ENCODE measurements at regions not wholly inside any gene's neighbourhood (a gene's known extent, or its start where the extent isn't known, plus 50 kb on each side); places are given as distances from the start of the nearest gene placed in this dataset.

DNA sequence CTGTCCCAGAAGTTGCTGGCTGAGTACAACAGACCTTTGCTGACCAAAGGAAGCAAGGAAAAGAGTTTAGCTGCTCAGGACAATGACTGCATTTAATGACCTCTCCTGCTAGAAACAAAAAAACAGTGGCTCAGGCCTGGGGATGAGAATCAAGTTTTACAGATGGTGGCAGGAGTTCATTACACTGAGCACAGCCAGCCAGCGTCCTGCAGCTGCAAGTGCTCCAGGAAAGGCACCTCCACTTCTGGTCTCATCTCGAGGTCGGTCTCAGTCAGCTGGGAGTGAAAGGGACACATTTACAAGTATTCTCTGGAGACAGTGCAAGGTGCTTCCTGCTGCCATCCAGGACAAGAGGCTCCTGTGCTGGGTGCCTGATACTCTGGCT lies 362.7 kb downstream of the THBS2 start:
- no peak overlapping the region for H3K27ac ChIP-seq (ENCODE audit: low read depth in 2 of 2, low read length in 2 of 2)
- peaks cover 0 to 6% (median 4%) of the 10 kb centered on the region in 3 donors for H3K4me1 ChIP-seq (ENCODE audit: control insufficient read depth in 2 of 3, insufficient read depth in 2 of 3, low read depth in 1 of 3, low read length in 3 of 3)
- intact Hi-C loops (cut with DNase I), result no loop called here
- no peak for FAIRE-seq
- H3K36me3 ChIP-seq (ENCODE audit: control insufficient read depth in 2 of 3, insufficient read depth in 3 of 3, low read length in 3 of 3), result no peaks in the 10 kb centered on the region
- no peak overlapping the region for H3K4me3 ChIP-seq (ENCODE audit: low read length in 3 of 3)
- no peaks in the 10 kb centered on the region for H3K27me3 ChIP-seq (ENCODE audit: control insufficient read depth, insufficient read depth, low read length)
- DNase-seq, result peak in 1 of 5 donors; percentile 20
- TF ChIP-seq, protein P1, sequence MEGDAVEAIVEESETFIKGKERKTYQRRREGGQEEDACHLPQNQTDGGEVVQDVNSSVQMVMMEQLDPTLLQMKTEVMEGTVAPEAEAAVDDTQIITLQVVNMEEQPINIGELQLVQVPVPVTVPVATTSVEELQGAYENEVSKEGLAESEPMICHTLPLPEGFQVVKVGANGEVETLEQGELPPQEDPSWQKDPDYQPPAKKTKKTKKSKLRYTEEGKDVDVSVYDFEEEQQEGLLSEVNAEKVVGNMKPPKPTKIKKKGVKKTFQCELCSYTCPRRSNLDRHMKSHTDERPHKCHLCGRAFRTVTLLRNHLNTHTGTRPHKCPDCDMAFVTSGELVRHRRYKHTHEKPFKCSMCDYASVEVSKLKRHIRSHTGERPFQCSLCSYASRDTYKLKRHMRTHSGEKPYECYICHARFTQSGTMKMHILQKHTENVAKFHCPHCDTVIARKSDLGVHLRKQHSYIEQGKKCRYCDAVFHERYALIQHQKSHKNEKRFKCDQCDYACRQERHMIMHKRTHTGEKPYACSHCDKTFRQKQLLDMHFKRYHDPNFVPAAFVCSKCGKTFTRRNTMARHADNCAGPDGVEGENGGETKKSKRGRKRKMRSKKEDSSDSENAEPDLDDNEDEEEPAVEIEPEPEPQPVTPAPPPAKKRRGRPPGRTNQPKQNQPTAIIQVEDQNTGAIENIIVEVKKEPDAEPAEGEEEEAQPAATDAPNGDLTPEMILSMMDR (IDR thresholded peaks at IDR 0.05; ENCODE audit: borderline replicate concordance, extremely low read depth, insufficient read depth), result no peak
- H3K9me3 ChIP-seq (ENCODE audit: control insufficient read depth in 2 of 3, insufficient read depth in 1 of 3, low read length in 3 of 3), result no peaks in the 10 kb centered on the region
- H3K9ac ChIP-seq (ENCODE audit: low read length in 3 of 3), result no peak overlapping the region

DNA sequence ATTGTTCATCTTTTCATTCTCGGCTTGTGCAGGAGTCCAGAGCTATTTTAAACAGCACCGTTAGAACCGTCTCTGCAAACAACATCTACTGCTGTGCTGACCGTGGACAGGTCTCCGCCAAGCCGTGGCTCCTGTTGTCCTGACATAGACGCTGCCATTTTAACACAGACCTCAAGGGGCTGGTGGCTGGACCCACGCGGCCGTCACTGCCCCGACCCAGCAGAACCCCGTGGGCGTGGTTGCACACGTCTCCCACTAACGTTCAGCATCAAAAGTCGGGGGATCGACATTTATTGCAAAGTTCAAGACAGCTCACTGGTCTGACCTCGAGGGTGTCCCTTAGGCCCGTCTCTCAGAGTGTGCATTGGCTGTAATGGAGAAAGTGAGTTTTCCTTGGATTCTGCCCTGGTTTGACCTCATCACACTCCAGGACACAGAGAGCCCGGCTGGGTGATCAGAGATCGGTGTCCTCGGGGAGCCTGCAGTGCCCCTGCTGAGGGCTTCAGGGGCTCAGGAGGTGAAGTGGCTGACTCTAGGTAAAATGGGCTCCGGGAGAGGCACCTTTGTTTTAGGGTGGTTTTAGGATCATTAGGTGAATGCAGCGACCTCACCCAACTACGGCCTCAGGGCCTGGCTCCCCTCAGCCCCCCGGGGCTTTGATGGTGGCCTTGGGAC lies 363.2 kb downstream of the THBS2 start:
- DNase-seq, result peak in 1 of 5 donors; percentile 44
- no peak for FAIRE-seq
- TF ChIP-seq, protein P1 (IDR thresholded peaks at IDR 0.05; ENCODE audit: borderline replicate concordance, extremely low read depth, insufficient read depth), result no peak
- no peaks in the 10 kb centered on the region for H3K27me3 ChIP-seq (ENCODE audit: control insufficient read depth, insufficient read depth, low read length)
- H3K9ac ChIP-seq (ENCODE audit: low read length in 3 of 3), result no peak overlapping the region
- H3K4me1 ChIP-seq (ENCODE audit: control insufficient read depth in 2 of 3, insufficient read depth in 2 of 3, low read depth in 1 of 3, low read length in 3 of 3), result peaks cover 0 to 4% (median 4%) of the 10 kb centered on the region in 3 donors
- no peak overlapping the region for H3K27ac ChIP-seq (ENCODE audit: low read depth in 2 of 2, low read length in 2 of 2)
- H3K9me3 ChIP-seq (ENCODE audit: control insufficient read depth in 2 of 3, insufficient read depth in 1 of 3, low read length in 3 of 3), result no peaks in the 10 kb centered on the region
- intact Hi-C loops (cut with DNase I), result no loop called here
- no peak overlapping the region for H3K4me3 ChIP-seq (ENCODE audit: low read length in 3 of 3)
- no peaks in the 10 kb centered on the region for H3K36me3 ChIP-seq (ENCODE audit: control insufficient read depth in 2 of 3, insufficient read depth in 3 of 3, low read length in 3 of 3)

DNA sequence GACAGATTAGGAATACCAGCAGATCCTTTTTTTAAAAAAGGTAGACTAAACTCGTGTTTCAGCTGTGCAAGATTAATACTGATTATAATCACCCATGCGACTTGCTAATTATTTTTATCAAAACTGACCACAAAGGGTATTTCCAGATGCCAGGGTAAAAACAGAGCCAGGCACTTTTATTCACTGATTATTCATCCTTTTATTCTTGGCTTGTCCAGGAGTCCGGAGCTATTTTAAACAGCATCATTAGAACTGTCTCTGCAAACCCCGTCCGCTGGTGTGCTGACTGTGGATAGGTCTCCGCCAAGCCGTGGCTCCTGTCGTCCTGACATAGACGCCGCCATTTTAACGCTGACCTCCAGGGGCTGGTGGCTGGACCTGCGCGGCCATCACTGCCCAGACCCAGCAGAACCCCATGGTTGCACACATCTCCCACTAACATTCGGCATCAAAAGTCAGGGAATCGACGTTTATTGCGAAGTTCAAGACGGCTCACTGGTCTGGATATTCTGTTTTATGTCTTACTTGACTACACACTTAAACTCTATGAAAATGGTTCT lies 364.8 kb downstream of the THBS2 start:
- DNase-seq (peak in 1 of 5 donors; percentile 21), FAIRE-seq (no peak)
- Histone ChIP-seq H3K27ac (ENCODE audit: low read depth in 2 of 2, low read length in 2 of 2) (no peak overlapping the region), H3K27me3 (ENCODE audit: control insufficient read depth, insufficient read depth, low read length) (no peaks in the 10 kb centered on the region), H3K9ac (ENCODE audit: low read length in 3 of 3) (no peak overlapping the region), H3K9me3 (ENCODE audit: control insufficient read depth in 2 of 3, insufficient read depth in 1 of 3, low read length in 3 of 3) (no peaks in the 10 kb centered on the region), H3K4me3 (ENCODE audit: low read length in 3 of 3) (no peak overlapping the region), H3K36me3 (ENCODE audit: control insufficient read depth in 2 of 3, insufficient read depth in 3 of 3, low read length in 3 of 3) (no peaks in the 10 kb centered on the region), H3K4me1 (ENCODE audit: control insufficient read depth in 2 of 3, insufficient read depth in 2 of 3, low read depth in 1 of 3, low read length in 3 of 3) (peaks cover 0 to 4% (median 0%) of the 10 kb centered on the region in 3 donors)
- TF ChIP-seq, protein P1 (IDR thresholded peaks at IDR 0.05; ENCODE audit: borderline replicate concordance, extremely low read depth, insufficient read depth), result no peak
- intact Hi-C loops (cut with DNase I), result loop anchor here (10.0 kb wide), 1 partner anchor 514 kb away; no protein-coding TSS in a partner anchor
